HEK293 (cell line): ENCODE measurements at regions not wholly inside any gene's neighbourhood (a gene's known extent, or its start where the extent isn't known, plus 50 kb on each side); places are given as distances from the start of the nearest gene placed in this dataset.

Experiments
- CTCF ChIA-PET: fragments of 350-600 bp; formaldehyde crosslinking; extraction: SDS; loops from one replicate; lab custom pipeline; 2021; ENCODE audit warnings: antibody characterized with exemption; lab: Yijun Ruan, JAX
- POLR2A ChIA-PET: fragments of 300-600 bp; formaldehyde crosslinking; extraction: SDS; loops from one replicate; lab custom pipeline; 2020; ENCODE audit warnings: antibody characterized with exemption, inconsistent platforms; lab: Yijun Ruan, JAX
- H3K27ac ChIP-seq: fragments of 200-500 bp; sonication (Bioruptor generic); 2 replicates; pipeline ENCODE4 v1.5.1; 2014; ENCODE audit warnings: low read depth, low read length, control low read depth, inconsistent platforms; ENCODE audit errors: extremely low read depth
- H3K36me3 ChIP-seq, 2 experiments: fragments of 200-500 bp in 1 of 2; sonication (Bioruptor generic) in 1 of 2; 1 replicate in 1 of 2; 2 replicates in 1 of 2; pipeline ENCODE4 v1.5.1; 2014 to 2017; ENCODE audit warnings: inconsistent platforms in 2 of 2, low read length in 2 of 2; ENCODE audit not compliant: control insufficient read depth in 2 of 2, insufficient read depth in 1 of 2
- H3K4me1 ChIP-seq: fragments of 200-500 bp; sonication (Bioruptor generic); 2 replicates; pipeline ENCODE4 v1.5.1; 2014; ENCODE audit warnings: mild to moderate bottlenecking, low read length, inconsistent platforms; ENCODE audit not compliant: control insufficient read depth, insufficient read depth
- H3K4me3 ChIP-seq: 2 replicates; pipeline ENCODE4 v1.5.1; 2011; ENCODE audit warnings: low read depth, mild to moderate bottlenecking, control low read depth, low read length, moderate library complexity
- H3K9me3 ChIP-seq: fragments of 200-500 bp; sonication (Bioruptor generic); 2 replicates; pipeline ENCODE4 v1.5.1; 2014; ENCODE audit warnings: low read depth, low read length, inconsistent platforms; ENCODE audit not compliant: control insufficient read depth, insufficient read depth
- CTCF ChIP-seq: fragments of 450-650 bp; formaldehyde crosslinking; IDR thresholded peaks from 2 replicates; pipeline ENCODE4 v1.5.1; 2016; ENCODE audit warnings: missing biosample characterization, missing genetic modification characterization
- MZF1 ChIP-seq: fragments of 450-650 bp; formaldehyde crosslinking; IDR thresholded peaks from 2 replicates; pipeline ENCODE4 v1.5.1; 2017; ENCODE audit warnings: missing biosample characterization, missing genetic modification characterization, borderline replicate concordance
- RBAK ChIP-seq: fragments of 450-650 bp; formaldehyde crosslinking; IDR thresholded peaks from 2 replicates; pipeline ENCODE4 v1.5.1; 2016; ENCODE audit warnings: missing biosample characterization, missing genetic modification characterization
- SETDB1 ChIP-seq: IDR thresholded peaks from one replicate; pipeline ENCODE4 v1.6.1; 2017; ENCODE audit warnings: mild to moderate bottlenecking, low read length, moderate library complexity, mixed read lengths; ENCODE audit not compliant: insufficient read length
- WT1 ChIP-seq: fragments of 450-650 bp; formaldehyde crosslinking; IDR thresholded peaks from 2 replicates; pipeline ENCODE4 v1.5.1; 2016; ENCODE audit warnings: missing biosample characterization, missing genetic modification characterization
- YY2 ChIP-seq: fragments of 450-650 bp; formaldehyde crosslinking; IDR thresholded peaks from 2 replicates; pipeline ENCODE4 v1.5.1; 2016; ENCODE audit warnings: missing biosample characterization, missing genetic modification characterization
- ZBTB11 ChIP-seq: fragments of 450-650 bp; formaldehyde crosslinking; conservative IDR thresholded peaks from 2 replicates; pipeline ENCODE4 v1.5.1; 2016; ENCODE audit warnings: low read depth, missing biosample characterization, missing genetic modification characterization
- ZBTB48 ChIP-seq: fragments of 450-650 bp; formaldehyde crosslinking; IDR thresholded peaks from 2 replicates; pipeline ENCODE4 v1.5.1; 2016; ENCODE audit warnings: missing biosample characterization, missing genetic modification characterization
- ZNF114 ChIP-seq: fragments of 450-650 bp; formaldehyde crosslinking; IDR thresholded peaks from 2 replicates; pipeline ENCODE4 v1.5.0; 2017; ENCODE audit warnings: missing biosample characterization, missing genetic modification characterization
- ZNF169 ChIP-seq: fragments of 450-650 bp; formaldehyde crosslinking; IDR thresholded peaks from 2 replicates; pipeline ENCODE4 v1.5.1; 2016; ENCODE audit warnings: missing biosample characterization, missing genetic modification characterization
- ZNF23 ChIP-seq: fragments of 450-650 bp; formaldehyde crosslinking; IDR thresholded peaks from 2 replicates; pipeline ENCODE4 v1.5.1; 2016; ENCODE audit warnings: missing biosample characterization, missing genetic modification characterization, borderline replicate concordance
- ZNF239 ChIP-seq: fragments of 450-650 bp; formaldehyde crosslinking; IDR thresholded peaks from 2 replicates; pipeline ENCODE4 v1.5.1; 2016; ENCODE audit warnings: missing biosample characterization, missing genetic modification characterization
- ZNF341 ChIP-seq: fragments of 450-650 bp; formaldehyde crosslinking; IDR thresholded peaks from 2 replicates; pipeline ENCODE4; 2016; ENCODE audit warnings: low read depth, missing biosample characterization, missing genetic modification characterization
- ZNF366 ChIP-seq: fragments of 450-650 bp; formaldehyde crosslinking; conservative IDR thresholded peaks from 2 replicates; pipeline ENCODE4 v1.5.1; 2016; ENCODE audit warnings: missing biosample characterization, missing genetic modification characterization
- ZNF416 ChIP-seq: fragments of 450-650 bp; formaldehyde crosslinking; IDR thresholded peaks from 2 replicates; pipeline ENCODE4 v1.5.1; 2016; ENCODE audit warnings: missing biosample characterization, missing genetic modification characterization
- ZNF571 ChIP-seq: fragments of 450-650 bp; formaldehyde crosslinking; IDR thresholded peaks from 2 replicates; pipeline ENCODE4 v1.5.0; 2017; ENCODE audit warnings: missing biosample characterization, missing genetic modification characterization
- ZNF660 ChIP-seq: fragments of 450-650 bp; IDR thresholded peaks from 2 replicates; pipeline ENCODE4 v1.5.1; 2018; ENCODE audit warnings: missing biosample characterization, mild to moderate bottlenecking, missing genetic modification characterization
- ZXDB ChIP-seq: fragments of 450-650 bp; formaldehyde crosslinking; IDR thresholded peaks from 2 replicates; pipeline ENCODE4 v1.5.1; 2016; ENCODE audit warnings: missing biosample characterization, missing genetic modification characterization
- TF ChIP-seq, protein P1 (sequence below): fragments of 450-650 bp; formaldehyde crosslinking; IDR thresholded peaks from 2 replicates; pipeline ENCODE4 v1.5.1; 2016; ENCODE audit warnings: missing biosample characterization, missing genetic modification characterization, borderline replicate concordance
- TF ChIP-seq, protein P2 (sequence below): fragments of 450-650 bp; formaldehyde crosslinking; IDR thresholded peaks from 2 replicates; pipeline ENCODE4 v1.5.1; 2016; ENCODE audit warnings: missing biosample characterization, missing genetic modification characterization

DNA sequence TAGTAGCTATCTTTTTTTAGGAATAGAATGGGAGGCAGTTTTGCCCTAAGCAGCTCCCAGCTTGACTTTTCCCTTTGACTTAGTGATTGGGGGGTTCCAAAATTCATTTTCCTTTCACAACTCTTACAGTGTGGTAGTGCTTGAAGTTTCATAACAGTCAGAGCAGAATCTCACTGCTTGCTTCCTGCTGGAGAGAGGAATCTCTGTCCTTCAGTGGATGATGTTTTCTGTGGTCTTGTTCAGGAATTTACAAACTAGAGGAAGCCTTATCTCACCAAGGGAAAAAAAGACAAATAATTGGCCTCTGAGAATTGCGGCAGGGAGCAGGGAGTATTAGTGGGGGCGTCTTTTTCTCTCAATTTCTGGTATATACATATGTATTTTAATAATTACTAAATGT is 326.6 kb upstream of the C2CD4B start:
- no peak overlapping the region for H3K4me3 ChIP-seq
- H3K4me1 ChIP-seq = no peaks in the 10 kb centered on the region
- H3K36me3 ChIP-seq = no peaks in the 10 kb centered on the region
- CTCF ChIA-PET = interaction anchor here (1.2 kb wide), 1 partner anchor 12 kb away, joined by 5 read pairs; no protein-coding TSS in a partner anchor
- TF ChIP-seq SETDB1 (no peak), ZNF660 (no peak), ZNF571 (tag by site-specific recombination) (no peak)
- H3K9me3 ChIP-seq = no peaks in the 10 kb centered on the region
- POLR2A ChIA-PET = no interaction called here
- H3K27ac ChIP-seq = no peak overlapping the region

DNA sequence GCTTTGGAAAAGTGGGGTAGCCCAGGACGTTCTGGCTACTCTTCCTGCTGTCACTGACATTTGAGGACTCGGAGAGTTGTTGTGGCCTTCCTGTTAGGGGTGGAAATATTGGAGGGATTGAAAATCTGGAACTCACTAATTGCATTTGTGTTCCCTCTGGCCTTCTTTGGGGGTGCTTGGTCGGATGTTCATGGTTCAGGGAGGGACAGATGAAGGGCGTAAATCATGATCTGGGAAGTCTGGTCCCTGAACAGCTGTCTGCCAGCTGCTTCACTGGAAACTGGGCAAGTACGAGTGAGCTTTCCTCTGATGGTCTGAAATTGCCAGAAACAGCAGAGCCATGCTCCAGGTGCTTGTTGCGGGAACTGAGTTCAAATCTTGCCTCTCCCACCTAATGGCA is 327.8 kb upstream of the C2CD4B start:
- no peak overlapping the region for H3K27ac ChIP-seq
- POLR2A ChIA-PET = no interaction called here
- H3K4me3 ChIP-seq = no peak overlapping the region
- no peaks in the 10 kb centered on the region for H3K4me1 ChIP-seq
- no peak for TF ChIP-seq ZNF366 (tag by site-specific recombination)
- no peak for TF ChIP-seq YY2 (tag by site-specific recombination)
- TF ChIP-seq ZNF23 (tag by site-specific recombination) = no peak
- no peak for TF ChIP-seq ZBTB48
- TF ChIP-seq ZNF114 (tag by site-specific recombination) = no peak
- no peak for TF ChIP-seq RBAK (tag by site-specific recombination)
- TF ChIP-seq, protein P1, sequence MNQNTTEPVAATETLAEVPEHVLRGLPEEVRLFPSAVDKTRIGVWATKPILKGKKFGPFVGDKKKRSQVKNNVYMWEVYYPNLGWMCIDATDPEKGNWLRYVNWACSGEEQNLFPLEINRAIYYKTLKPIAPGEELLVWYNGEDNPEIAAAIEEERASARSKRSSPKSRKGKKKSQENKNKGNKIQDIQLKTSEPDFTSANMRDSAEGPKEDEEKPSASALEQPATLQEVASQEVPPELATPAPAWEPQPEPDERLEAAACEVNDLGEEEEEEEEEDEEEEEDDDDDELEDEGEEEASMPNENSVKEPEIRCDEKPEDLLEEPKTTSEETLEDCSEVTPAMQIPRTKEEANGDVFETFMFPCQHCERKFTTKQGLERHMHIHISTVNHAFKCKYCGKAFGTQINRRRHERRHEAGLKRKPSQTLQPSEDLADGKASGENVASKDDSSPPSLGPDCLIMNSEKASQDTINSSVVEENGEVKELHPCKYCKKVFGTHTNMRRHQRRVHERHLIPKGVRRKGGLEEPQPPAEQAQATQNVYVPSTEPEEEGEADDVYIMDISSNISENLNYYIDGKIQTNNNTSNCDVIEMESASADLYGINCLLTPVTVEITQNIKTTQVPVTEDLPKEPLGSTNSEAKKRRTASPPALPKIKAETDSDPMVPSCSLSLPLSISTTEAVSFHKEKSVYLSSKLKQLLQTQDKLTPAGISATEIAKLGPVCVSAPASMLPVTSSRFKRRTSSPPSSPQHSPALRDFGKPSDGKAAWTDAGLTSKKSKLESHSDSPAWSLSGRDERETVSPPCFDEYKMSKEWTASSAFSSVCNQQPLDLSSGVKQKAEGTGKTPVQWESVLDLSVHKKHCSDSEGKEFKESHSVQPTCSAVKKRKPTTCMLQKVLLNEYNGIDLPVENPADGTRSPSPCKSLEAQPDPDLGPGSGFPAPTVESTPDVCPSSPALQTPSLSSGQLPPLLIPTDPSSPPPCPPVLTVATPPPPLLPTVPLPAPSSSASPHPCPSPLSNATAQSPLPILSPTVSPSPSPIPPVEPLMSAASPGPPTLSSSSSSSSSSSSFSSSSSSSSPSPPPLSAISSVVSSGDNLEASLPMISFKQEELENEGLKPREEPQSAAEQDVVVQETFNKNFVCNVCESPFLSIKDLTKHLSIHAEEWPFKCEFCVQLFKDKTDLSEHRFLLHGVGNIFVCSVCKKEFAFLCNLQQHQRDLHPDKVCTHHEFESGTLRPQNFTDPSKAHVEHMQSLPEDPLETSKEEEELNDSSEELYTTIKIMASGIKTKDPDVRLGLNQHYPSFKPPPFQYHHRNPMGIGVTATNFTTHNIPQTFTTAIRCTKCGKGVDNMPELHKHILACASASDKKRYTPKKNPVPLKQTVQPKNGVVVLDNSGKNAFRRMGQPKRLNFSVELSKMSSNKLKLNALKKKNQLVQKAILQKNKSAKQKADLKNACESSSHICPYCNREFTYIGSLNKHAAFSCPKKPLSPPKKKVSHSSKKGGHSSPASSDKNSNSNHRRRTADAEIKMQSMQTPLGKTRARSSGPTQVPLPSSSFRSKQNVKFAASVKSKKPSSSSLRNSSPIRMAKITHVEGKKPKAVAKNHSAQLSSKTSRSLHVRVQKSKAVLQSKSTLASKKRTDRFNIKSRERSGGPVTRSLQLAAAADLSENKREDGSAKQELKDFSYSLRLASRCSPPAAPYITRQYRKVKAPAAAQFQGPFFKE = no peak
- no peak for TF ChIP-seq CTCF
- TF ChIP-seq, protein P2, sequence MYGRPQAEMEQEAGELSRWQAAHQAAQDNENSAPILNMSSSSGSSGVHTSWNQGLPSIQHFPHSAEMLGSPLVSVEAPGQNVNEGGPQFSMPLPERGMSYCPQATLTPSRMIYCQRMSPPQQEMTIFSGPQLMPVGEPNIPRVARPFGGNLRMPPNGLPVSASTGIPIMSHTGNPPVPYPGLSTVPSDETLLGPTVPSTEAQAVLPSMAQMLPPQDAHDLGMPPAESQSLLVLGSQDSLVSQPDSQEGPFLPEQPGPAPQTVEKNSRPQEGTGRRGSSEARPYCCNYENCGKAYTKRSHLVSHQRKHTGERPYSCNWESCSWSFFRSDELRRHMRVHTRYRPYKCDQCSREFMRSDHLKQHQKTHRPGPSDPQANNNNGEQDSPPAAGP = no peak
- no peak for TF ChIP-seq ZNF239 (tag by site-specific recombination)
- TF ChIP-seq ZNF416 (tag by site-specific recombination) = no peak
- TF ChIP-seq MZF1 (tag by site-specific recombination) = no peak
- TF ChIP-seq ZNF341 (tag by site-specific recombination) = no peak
- no peak for TF ChIP-seq ZBTB11 (tag by site-specific recombination)
- no peak for TF ChIP-seq ZXDB (tag by site-specific recombination)
- TF ChIP-seq WT1 (tag by site-specific recombination) = no peak
- TF ChIP-seq ZNF169 (tag by site-specific recombination) = no peak
- no peaks in the 10 kb centered on the region for H3K9me3 ChIP-seq
- H3K36me3 ChIP-seq = no peaks in the 10 kb centered on the region
- CTCF ChIA-PET = no interaction called here
